ENCODE measurements at regions not wholly inside any gene's neighbourhood (a gene's known extent, or its start where the extent isn't known, plus 50 kb on each side); places are given as distances from the start of the nearest gene placed in this dataset.
A peak's percentile ranks its signal among the peaks of the same experiment; 100 is the strongest.

- WGBS (ENCODE audit: insufficient coverage, low coverage, low lambda C conversion rate, missing lambda C conversion rate) = 19% methylated on average over 3 of the region's 4 CpGs
- TF ChIP-seq POLR2A (IDR thresholded peaks at IDR 0.05) (no peak), CTCF (IDR thresholded peaks at IDR 0.05) (no peak)
- intact Hi-C loops (cut with DNase I) = no loop called here
- Histone ChIP-seq H3K27ac (no peak overlapping the region), H3K4me3 (no peak overlapping the region), H3K36me3 (no peaks in the 10 kb centered on the region), H3K9me3 (no peaks in the 10 kb centered on the region), H3K4me1 (peaks cover 0 to 33% (median 16%) of the 10 kb centered on the region in 4 donors), H3K27me3 (no peaks in the 10 kb centered on the region)
- ATAC-seq = peak in 2 of 4 donors; percentile 10 to 13
- no peak for DNase-seq
Measured at GRCh38 chr3:72127224-72127612, 342.3 kb upstream of the PROK2 start.

- Histone ChIP-seq H3K4me3 (no peak overlapping the region), H3K9me3 (no peaks in the 10 kb centered on the region), H3K27ac (no peak overlapping the region), H3K36me3 (no peaks in the 10 kb centered on the region), H3K27me3 (no peaks in the 10 kb centered on the region), H3K4me1 (peaks cover 0 to 33% (median 17%) of the 10 kb centered on the region in 4 donors)
- TF ChIP-seq CTCF (IDR thresholded peaks at IDR 0.05) (no peak), POLR2A (IDR thresholded peaks at IDR 0.05) (no peak)
- intact Hi-C loops (cut with DNase I) = no loop called here
- DNase-seq (no peak), ATAC-seq (no peak)
- 74% methylated on average over 7 of the region's 8 CpGs for WGBS (ENCODE audit: insufficient coverage, low coverage, low lambda C conversion rate, missing lambda C conversion rate)
Measured at GRCh38 chr3:72126441-72127223, 341.7 kb upstream of the PROK2 start.

- peak; percentile 76 to 97 (median 88) for ATAC-seq
- no peaks in the 10 kb centered on the region for H3K27me3 ChIP-seq
- WGBS (ENCODE audit: insufficient coverage, low coverage, low lambda C conversion rate, missing lambda C conversion rate) = 29% methylated on average over 6 of the region's 7 CpGs
- no peaks in the 10 kb centered on the region for H3K36me3 ChIP-seq
- peaks cover 0 to 23% (median 13%) of the 10 kb centered on the region in 4 donors for H3K4me1 ChIP-seq
- peak; percentile 77 to 92 (median 83) for DNase-seq
- TF ChIP-seq POLR2A (IDR thresholded peaks at IDR 0.05) (peak; percentile 55), CTCF (IDR thresholded peaks at IDR 0.05) (no peak)
- H3K27ac ChIP-seq = peak overlapping the region; percentile 68 to 87 (median 82)
- no peak overlapping the region for H3K4me3 ChIP-seq
- intact Hi-C loops (cut with DNase I) = no loop called here
- H3K9me3 ChIP-seq = no peaks in the 10 kb centered on the region
Measured at GRCh38 chr3:72123908-72124441, 339.0 kb upstream of the PROK2 start.

GRCh38 chr3:72120806-72121778 lies 336.1 kb upstream of the PROK2 start:
- DNase-seq = no peak
- WGBS (ENCODE audit: insufficient coverage, low coverage, low lambda C conversion rate, missing lambda C conversion rate) = 67% methylated on average over 5 of the region's 5 CpGs
- Histone ChIP-seq H3K9me3 (no peaks in the 10 kb centered on the region), H3K27ac (no peak overlapping the region), H3K27me3 (no peaks in the 10 kb centered on the region), H3K4me3 (no peak overlapping the region), H3K4me1 (peaks cover 0 to 23% (median 9%) of the 10 kb centered on the region in 4 donors), H3K36me3 (no peaks in the 10 kb centered on the region)
- peak in 1 of 4 donors; percentile 4 for ATAC-seq
- TF ChIP-seq CTCF (IDR thresholded peaks at IDR 0.05) (no peak), POLR2A (IDR thresholded peaks at IDR 0.05) (no peak)
- intact Hi-C loops (cut with DNase I) = no loop called here

Data from right lobe of liver (tissue), 6 donors.